ENCODE measurements at regions not wholly inside any gene's neighbourhood (a gene's known extent, or its start where the extent isn't known, plus 50 kb on each side); places are given as distances from the start of the nearest gene placed in this dataset.
"Not testable (repeated sequence)": the region's sequence is repeated elsewhere in the genome, so short reads cannot be mapped to it uniquely, and the experiment has no call there.

DNA sequence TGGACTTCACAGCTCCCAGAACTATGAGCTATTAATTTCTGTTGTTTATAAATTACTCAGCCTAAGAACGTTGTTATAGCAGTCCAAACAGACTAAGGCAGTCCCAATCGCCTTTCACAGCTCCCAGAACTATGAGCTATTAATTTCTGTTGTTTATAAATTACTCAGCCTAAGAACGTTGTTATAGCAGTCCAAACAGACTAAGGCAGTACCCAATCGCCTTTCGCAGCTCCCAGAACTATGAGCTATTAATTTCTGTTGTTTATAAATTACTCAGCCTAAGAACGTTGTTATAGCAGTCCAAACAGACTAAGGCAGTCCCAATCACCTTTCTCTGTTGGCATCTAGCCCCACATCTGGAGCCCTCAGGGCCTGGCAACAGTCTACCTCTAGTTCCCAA lies 117.0 kb upstream of the ASB18 start:
- not testable (repeated sequence) for TF ChIP-seq POLR2A (IDR thresholded peaks at IDR 0.05)
- TF ChIP-seq, protein P1, sequence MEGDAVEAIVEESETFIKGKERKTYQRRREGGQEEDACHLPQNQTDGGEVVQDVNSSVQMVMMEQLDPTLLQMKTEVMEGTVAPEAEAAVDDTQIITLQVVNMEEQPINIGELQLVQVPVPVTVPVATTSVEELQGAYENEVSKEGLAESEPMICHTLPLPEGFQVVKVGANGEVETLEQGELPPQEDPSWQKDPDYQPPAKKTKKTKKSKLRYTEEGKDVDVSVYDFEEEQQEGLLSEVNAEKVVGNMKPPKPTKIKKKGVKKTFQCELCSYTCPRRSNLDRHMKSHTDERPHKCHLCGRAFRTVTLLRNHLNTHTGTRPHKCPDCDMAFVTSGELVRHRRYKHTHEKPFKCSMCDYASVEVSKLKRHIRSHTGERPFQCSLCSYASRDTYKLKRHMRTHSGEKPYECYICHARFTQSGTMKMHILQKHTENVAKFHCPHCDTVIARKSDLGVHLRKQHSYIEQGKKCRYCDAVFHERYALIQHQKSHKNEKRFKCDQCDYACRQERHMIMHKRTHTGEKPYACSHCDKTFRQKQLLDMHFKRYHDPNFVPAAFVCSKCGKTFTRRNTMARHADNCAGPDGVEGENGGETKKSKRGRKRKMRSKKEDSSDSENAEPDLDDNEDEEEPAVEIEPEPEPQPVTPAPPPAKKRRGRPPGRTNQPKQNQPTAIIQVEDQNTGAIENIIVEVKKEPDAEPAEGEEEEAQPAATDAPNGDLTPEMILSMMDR (IDR thresholded peaks at IDR 0.05): not testable (repeated sequence)
